ENCODE measurements at regions not wholly inside any gene's neighbourhood (a gene's known extent, or its start where the extent isn't known, plus 50 kb on each side); places are given as distances from the start of the nearest gene placed in this dataset.

- no peak for DNase-seq (ENCODE audit: low spot score)
Measured at GRCh38 chr10:88129013-88129412, 265.6 kb downstream of the PTEN start.

- no peak for DNase-seq (ENCODE audit: low spot score)
Measured at GRCh38 chr10:88130912-88131311, 267.5 kb downstream of the PTEN start.

GRCh38 chr10:88131511-88132139 is 268.2 kb downstream of the PTEN start:
- no peak for DNase-seq (ENCODE audit: low spot score)

DNA sequence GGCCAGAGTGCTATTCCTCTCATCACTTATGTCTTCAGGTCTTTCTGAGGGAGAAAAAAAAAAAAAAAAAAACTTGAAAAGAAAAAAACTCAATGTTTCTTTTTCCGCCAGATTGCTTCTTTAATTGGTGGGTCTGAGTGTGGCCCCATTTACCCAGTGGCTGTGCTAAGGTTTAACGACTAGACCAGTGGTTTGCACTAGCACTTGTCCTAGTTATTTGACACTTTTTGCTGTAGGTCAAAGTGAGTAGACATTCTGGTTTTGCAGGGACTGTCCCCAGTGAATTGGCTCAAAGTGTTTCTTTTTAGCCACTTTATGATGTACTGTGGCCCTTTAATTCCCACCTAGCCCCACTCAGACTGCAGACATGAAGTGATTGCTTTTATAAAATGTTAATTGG is 273.3 kb downstream of the PTEN start:
- no peak for DNase-seq (ENCODE audit: low spot score)

DNA sequence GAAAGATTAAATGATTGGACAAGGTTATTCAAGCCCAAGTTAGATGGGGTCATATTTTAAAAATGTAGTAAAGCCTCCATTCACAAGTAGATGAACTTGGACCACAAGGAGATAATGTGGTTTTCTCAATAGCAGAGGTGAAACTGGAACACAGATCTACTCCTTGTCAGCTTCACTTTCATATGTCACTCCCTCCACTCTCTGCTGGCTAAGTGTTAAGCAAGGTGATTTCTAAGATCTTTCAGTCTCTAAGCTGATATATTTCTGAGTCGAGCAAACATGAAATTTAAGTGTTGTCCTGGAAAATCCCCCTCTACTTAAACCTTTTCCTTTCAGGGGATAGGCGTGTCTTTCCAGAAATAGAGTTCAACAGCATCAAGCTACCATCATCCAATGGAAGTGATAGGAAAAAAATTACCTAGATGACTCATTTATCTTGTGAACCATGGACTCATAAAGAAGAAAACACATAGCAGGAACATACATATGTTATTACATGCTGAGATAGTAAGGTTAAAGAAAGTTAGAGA is 275.0 kb downstream of the PTEN start:
- DNase-seq (ENCODE audit: low spot score): no peak

DNA sequence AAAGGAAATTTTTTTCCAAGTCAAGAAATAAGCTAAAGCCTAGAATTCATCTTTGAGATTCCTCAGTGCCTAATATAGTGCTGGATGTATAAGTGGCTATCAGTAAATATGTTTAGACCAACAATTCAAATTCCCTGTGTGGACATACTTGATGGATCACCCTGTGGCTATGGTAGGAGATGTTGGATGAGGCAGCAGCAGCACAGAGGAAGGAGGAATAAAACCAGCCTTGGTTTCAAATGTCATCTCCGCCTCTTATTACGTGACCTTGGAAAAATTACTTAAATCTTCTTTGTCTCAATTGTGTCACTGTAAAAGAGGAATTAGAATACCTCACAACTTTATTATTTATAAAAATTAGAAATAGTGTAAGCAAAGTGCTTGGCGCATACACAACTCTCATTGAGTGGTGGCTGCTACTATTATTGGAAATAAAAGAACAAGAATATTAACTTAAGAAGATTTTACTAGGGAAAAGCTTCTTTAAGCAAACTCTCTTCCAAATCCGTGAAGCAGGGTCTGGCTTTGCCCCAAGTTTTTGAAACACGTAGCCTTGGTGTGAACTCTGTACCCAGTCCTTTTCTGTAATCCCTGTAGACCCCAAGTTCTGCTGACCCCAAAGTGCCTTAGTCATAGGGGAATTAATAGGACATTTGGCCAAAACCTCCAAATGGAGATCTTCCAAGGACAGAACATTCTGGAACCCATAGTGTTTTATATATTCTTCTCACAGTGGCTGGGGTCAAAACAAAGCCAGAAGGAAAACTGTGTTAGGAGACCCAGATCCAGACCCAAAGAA is 283.8 kb downstream of the PTEN start:
- no peak for DNase-seq (ENCODE audit: low spot score)

DNA sequence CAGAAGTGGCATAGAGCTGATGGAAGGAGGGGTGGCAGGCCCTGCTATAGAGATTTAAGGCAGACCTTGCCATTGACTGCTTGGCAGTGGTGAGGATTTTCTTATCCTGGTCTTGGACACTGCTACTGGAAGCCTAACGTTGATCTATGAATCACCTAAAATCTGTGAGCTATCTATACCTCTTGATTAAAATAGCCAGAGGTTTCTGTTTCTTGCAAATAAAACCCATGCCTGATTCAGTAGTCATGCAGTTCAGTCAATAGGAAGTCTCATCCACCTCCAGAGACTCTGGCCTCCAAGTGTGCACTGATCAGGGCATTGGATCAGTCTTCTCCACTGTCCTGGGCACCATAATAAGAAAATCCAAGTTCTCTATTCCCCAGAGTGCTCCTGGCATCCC is 286.5 kb downstream of the PTEN start:
- no peak for DNase-seq (ENCODE audit: low spot score)

DNA sequence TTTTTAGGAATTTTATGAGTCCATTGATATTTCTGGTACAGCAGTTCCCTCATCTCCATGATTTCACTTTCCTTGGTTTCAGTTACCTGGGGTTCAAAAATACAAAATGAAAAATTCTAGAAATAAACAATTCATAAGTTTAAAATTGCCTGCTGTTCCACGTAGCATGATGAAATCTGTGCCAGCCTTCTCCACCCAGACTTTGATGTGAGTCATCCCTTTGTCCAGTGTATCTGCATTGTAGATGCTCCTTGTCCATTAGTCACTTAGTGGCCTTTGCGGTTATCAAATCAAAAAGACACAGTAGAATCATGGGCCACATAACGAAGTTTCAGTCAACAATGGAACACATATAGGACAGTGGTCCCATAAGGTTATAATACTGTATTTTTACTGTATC is 286.9 kb downstream of the PTEN start:
- DNase-seq (ENCODE audit: low spot score): no peak

- no peak for DNase-seq (ENCODE audit: low spot score)
Measured at GRCh38 chr10:88152728-88153133, 289.3 kb downstream of the PTEN start.

- DNase-seq (ENCODE audit: low spot score): no peak
Measured at GRCh38 chr10:88154596-88155250, 291.3 kb downstream of the PTEN start.

GRCh38 chr10:88156341-88156740 is 292.9 kb downstream of the PTEN start:
- no peak for DNase-seq (ENCODE audit: low spot score)

GRCh38 chr10:88157981-88158465 is 294.6 kb downstream of the PTEN start:
- no peak for DNase-seq (ENCODE audit: low spot score)

DNA sequence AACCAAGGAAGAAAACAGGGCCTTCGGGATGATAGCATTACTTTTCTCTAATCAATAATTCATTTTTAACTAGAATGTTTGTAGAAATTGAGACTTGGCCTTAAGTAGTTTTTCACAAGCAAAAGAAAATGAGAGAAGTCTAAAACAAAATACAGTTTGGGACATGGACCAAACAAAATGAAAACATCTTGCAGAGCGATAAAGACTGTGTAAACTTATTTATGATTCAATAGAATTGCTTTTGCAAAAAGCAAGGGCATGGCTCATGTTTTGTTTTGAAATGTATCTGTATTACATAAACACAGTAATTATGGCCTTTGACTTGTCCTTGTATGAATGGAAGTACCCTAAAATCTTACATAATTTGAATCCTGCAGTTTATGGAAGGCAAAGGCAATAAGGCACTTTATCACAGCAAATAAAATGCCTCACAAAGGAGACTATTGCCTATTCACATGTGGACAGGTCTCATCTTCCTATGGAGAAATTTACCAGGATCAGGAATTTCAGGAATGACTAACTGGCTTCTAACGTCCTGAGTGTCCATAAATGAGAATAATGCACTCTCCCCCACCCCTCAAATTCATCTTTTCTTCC is 295.2 kb downstream of the PTEN start:
- no peak for DNase-seq (ENCODE audit: low spot score)

DNA sequence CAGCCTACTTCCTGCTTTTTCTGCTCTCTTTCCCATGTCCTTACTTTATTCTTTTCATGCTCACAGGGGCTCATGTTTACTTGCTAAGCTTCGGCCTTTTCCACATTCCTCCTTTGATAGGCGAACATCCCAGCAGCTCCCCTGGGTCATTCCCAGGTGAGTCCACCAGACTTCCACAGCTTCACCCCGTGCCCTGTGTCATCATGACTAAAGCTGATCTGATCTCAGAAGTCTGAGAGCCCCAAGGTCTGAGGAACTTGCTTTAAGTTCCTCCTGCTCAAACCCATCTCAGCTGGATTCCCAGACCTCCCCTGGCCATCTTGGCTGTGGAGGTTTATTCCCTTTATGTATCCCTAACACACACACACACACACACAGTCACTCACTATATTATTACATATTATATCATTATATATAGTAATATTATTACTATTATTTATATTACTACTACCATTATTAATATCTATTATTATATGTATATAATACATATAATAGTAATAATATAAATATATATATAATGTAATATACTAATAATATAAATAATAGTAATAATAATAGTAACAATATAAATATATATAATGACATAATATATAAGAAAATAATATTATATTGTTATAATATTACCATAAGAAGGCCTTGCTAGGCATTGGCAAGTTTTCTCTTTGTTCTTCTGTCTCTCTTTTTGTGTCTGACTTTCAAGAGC is 295.9 kb downstream of the PTEN start:
- DNase-seq (ENCODE audit: low spot score): no peak

DNA sequence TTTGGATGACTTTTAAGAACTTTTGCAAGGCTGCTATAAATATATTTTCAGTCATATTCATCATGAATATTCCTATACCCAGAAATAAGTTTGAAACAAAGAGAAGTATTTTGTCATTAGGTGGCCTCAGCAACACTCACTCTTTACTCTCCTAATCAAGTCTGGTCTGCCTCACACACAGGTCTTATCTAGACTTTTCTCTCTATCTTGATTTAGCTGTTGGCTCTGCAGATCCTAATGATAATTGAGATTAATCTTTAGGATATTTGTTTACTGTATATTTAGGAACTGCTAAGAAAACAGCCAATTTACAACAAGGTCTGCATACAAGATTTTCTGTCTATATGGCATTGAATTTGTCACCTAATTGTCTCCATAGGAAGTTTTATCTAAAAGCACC is 297.6 kb downstream of the PTEN start:
- DNase-seq (ENCODE audit: low spot score): no peak

GRCh38 chr10:88161756-88162155 is 298.3 kb downstream of the PTEN start:
- no peak for DNase-seq (ENCODE audit: low spot score)

DNA sequence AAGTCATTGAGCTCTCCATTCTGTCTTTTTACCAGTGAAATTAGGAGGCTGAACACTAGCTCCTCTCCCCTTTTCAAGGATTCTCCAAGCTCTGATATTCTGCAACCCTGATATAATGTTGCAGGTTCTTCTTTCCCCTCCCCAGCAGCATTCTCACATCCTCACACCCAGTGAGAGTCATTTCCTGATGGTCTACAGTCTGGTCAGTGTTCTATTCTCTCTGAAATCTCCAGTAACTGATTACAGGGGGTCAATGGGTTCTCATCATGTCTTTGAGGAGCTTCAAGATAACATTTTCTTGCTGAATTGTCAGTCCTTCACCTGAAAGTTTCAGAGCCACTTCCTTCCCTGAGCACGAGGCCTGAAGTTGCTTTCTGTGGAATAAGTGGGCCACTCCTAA is 299.4 kb downstream of the PTEN start:
- no peak for DNase-seq (ENCODE audit: low spot score)

DNA sequence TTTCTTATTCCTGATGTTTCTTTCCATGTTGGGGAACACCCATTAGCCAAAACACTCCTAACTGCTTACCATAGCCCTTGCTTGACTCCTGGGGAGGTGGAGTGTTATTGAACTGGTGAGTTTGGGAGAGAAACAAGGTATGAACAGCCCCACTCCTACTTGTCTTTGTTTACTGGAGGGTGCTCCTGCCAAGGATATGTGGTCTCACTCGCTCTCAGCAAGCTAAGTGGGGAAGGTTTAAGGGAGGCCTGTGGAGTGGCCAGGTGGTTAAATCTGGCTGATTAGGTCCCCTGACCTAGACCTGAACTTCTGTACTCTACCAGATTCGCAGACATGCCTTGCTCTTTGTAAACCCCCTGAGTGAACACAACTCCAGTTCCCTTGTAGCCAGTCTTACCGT is 300.1 kb downstream of the PTEN start:
- DNase-seq (ENCODE audit: low spot score): no peak

DNA sequence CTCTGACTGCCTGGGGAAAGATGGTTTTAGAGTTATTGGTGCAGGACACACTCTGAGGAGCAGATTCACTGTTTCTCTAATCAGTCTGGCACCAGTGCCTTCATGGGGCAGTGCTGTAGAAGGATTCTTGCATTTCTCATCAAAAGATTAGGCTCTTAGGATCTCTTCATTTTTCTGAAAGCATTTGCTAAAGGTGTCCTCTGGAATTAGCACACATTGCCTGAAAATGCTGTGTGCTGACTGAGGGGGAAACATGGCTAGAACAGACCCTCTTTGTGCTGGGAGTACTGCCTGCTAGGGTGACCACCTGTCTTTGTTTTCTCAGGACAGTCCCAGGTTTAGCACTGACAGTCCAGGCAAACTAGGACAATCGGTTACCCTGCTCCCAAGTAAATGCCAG is 301.0 kb downstream of the PTEN start:
- DNase-seq (ENCODE audit: low spot score): no peak

DNA sequence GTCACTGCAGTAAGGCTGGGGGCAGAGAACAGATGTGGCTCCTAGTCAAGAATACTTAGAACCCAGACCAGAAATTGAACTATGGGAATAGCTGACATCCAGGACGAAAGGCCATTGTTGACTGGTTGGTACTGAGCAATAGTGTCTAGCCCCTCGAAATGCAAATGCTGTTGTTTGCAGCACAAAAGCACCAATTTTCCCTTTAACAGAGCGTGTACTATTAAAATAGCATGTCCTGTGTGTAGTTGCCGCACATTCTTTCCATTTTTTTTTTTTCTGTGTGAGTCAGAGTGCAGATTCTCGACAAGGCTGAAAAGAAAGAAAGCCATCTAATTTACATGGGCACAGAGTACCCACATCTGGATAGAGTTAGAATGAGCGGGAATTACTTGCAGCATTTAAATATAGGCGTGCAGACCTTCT is 302.4 kb downstream of the PTEN start:
- DNase-seq (ENCODE audit: low spot score): no peak

GRCh38 chr10:88168171-88169036 is 305.0 kb downstream of the PTEN start:
- no peak for DNase-seq (ENCODE audit: low spot score)
